ENCODE measurements at regions not wholly inside any gene's neighbourhood (a gene's known extent, or its start where the extent isn't known, plus 50 kb on each side); places are given as distances from the start of the nearest gene placed in this dataset.
"Not testable (repeated sequence)": the region's sequence is repeated elsewhere in the genome, so short reads cannot be mapped to it uniquely, and the experiment has no call there.

- DNase-seq = no peak
Observed at GRCh38 chr10:33725430-33725829, 391.0 kb upstream of the NRP1 start.

GRCh38 chr10:33723181-33723580 is 388.7 kb upstream of the NRP1 start:
- no peak for DNase-seq

GRCh38 chr10:33722067-33722466 is 387.6 kb upstream of the NRP1 start:
- no peak for DNase-seq

GRCh38 chr10:33721509-33721908 is 387.0 kb upstream of the NRP1 start:
- no peak for DNase-seq

GRCh38 chr10:33720161-33720560 is 385.7 kb upstream of the NRP1 start:
- no peak for DNase-seq

- DNase-seq = no peak
Observed at GRCh38 chr10:33719005-33719703, 384.7 kb upstream of the NRP1 start.

DNA sequence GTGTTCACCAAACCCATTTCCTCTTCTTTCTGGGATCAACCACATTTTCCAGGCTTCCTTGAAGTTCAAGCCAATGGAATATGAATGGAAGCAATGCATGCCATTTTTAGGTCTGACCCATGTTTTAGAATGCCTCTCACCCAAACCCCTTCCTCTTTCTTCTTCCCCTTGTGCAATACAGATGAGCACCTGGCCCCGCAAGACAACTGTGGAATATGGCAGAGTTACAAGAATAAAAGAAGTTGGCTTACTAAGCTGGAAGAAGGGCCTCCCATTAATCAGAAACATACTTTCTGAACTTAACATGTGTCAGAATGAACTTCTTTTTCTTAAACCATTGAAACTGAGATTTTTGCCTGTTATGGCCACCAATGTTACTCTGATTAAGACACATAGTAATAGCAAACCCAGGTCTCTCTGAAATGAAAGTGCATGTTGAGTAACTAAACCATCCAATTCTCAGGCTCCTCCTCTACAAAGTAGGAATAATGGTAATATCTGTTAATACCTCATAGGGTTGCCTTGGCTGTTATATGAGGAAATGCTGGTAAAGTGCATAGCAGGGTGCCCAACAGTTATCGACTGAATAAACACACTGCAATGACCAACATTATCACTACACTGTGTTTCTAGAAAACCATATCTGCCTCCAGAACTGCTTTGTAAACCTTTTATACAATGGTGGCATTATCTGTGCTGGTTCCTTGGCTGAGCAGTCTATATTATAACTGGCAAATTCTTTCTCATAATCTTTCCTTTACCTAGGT is 382.2 kb upstream of the NRP1 start:
- no peak for DNase-seq

- DNase-seq = no peak
Observed at GRCh38 chr10:33715303-33715975, 381.0 kb upstream of the NRP1 start.

DNA sequence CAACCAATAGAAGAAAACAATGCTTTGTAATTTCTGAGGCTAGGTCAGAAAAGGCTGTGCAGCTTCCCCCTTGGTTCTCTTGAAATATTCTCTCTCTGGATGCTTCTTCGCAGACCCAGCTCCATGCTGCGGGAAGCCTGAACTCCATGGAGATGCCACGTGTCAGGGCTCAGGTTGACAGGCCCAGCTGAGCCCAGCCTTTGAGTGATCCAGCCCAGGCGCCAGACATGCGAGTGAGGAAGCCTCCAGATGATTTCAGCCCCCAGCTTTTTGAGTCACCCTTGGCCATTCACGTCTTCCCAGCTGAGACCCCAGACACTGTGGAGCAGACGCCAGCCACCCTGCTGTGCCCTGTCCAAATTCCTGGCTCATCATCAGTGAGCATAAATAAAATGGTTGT is 378.4 kb upstream of the NRP1 start:
- DNase-seq = no peak

DNA sequence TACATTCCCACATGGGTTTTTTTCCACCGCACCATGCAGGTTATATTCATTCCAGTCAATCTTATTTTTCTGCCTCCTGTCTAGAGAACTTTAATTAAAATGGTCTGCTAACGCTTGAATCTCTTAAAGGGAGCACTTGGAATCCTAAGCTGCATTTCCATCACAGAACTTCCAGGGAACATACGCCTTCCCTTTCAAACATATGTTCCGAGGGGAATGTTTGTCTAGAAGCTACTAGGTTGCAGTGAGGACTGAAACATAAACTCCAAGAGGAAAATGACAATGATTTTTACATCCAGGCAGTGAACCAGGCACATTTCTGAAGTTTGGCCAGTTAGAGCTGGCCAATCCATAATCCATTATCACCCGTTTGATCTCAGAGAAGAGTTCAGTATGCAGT is 375.5 kb upstream of the NRP1 start:
- DNase-seq = no peak

DNA sequence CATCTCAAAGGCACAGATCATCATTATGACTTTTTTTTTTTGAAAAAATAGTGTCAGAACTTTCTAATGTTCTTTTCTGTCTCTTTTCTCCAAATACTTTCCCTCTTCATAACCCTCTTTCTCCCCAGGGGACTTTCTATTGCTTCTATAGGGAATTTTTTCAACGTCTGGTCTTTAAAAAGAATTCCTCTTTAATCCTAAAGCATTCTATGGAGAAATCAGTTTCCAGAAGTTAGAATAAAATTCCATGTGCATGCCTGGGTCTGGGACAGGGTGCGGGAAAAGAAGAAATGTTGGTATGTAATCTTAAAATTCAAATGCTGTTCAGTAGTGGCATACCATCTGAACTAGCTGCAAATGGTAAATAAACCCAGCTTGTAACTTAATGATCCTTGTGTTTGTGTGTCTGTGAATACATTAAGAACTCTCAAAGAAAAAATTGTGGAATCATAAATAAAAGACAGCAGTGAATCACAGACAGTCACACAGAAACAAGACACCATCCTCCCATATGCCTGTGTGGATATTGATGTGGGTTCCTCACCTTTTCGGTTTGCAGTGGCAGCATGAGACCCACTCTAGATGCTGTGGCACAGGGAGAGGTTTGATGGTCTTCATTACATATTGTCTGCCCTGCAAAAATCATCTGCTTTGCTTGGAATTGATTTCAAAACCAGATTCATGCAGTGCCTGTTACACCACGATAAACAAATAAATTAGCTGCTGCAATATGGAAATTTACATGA is 374.7 kb upstream of the NRP1 start:
- no peak for DNase-seq

DNA sequence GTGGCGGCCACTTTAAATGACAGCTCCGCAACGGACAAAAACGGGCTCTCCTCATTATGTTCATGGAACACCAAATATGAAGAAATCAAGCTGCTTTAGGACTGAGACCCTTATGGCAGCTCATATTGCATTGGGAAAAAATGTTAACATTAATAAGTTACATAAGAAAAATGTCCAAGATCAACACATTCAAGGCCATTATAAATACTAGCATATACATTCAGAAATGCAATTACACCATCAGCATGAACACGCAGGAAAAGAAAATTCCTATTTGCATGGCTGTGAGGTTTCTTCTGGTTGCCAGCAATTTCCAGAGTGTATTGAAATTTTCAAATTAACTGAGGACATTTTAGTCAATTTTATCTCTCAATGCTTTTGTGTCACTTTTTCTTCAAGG is 374.1 kb upstream of the NRP1 start:
- DNase-seq = no peak

DNA sequence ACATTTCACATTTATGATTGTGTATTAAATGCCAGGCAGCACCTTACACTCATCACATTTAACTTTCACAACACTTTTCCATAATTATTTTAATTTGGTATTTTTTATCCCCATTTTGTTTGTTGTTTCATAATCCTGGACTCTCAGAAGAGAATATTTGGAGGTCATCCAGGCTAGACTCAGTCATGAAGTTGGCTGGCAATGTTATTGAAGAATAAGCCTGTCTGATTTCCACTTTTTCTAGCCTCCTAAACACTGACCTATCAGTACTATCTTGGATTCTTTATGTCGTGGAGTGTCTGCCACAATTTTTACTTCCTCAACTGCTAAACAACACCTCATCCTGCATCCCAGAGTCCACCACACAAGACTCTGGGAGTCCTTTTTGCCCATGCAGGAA is 372.3 kb upstream of the NRP1 start:
- no peak for DNase-seq

- no peak for DNase-seq
Observed at GRCh38 chr10:33706191-33706590, 371.7 kb upstream of the NRP1 start.

- DNase-seq = no peak
Observed at GRCh38 chr10:33704214-33704830, 369.9 kb upstream of the NRP1 start.

DNA sequence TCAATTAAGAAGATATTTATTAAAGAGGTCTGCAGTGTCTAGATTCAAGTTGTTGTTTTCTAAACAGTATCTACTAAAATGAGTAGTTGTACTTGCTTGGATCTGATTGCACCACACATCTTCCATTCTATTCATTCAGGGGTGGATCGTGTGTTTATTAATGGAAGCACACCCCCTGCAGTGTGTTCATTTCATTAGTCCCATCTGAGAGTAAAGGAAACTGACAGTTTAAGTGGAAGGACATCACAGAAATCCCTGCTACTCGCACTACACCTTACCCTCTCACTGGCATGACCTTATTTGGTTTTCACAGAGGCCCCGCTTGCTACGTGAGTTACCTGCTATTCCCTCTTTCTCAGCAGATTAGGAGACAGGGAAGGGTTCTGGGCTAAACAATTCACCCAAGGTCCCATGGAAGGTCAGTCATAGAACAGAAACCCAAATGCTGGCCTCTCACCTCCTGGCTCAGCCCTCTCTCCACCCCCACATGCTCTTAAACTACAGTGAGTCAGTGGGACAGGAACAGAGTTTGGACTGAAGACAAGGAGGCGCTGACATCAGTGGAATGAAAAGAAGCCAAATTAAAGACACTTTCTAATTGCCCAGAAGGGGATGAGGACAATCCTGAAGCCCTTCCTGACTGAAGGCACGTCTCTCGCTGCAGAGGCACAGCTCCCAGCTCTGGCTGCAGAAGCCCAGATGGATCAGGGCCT is 369.2 kb upstream of the NRP1 start:
- DNase-seq = no peak

GRCh38 chr10:33698033-33698432 is 363.6 kb upstream of the NRP1 start:
- DNase-seq = no peak

- DNase-seq = no peak
Observed at GRCh38 chr10:33697016-33697415, 362.5 kb upstream of the NRP1 start.

DNA sequence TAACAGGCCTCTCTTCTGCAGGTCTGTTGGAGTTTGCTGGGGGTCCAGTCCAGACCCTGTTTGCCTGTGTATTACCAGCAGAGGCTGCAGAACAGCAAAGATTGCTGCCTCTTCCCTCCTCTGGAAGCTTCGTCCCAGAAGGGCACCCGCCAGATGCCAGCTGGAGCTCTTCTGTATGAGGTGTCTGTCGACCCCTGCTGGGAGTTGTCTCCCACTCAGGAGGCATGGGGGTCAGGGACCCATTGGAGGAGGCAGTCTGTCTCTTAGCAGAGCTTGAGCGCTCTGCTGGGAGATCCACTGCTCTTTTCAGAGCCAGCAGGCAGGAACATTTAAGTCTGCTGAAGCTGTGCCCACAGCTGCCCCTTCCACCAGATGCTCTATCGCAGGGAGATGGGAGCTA is 361.1 kb upstream of the NRP1 start:
- no peak for DNase-seq

GRCh38 chr10:33690536-33690935 is 356.1 kb upstream of the NRP1 start:
- DNase-seq = not testable (repeated sequence)

GRCh38 chr10:33688506-33688905 is 354.0 kb upstream of the NRP1 start:
- DNase-seq = no peak

DNA sequence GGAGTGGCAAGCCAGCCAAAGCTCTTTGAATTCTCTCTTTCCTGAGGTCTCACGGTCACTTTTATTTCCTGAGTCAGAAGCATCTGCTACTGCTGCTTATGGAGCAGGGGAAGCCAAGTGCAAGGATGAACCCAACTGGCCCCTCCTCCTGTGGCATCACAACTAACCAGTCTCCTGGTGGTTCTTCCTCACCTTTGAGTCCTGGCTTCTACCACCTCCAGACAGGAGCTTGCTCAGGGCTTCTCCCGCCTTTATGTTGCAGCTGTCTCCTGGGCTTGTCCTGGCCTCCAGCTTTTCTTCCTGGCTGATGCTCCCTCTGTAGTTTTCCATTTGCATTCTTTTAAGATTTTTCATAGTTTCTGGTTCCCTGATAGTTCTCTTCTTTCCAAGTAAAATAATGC is 349.7 kb upstream of the NRP1 start:
- DNase-seq = no peak

Data from stimulated activated CD4-positive, alpha-beta T cell treated with anti-CD3 and anti-CD28 coated beads, Interleukin-12 subunit alpha, Interleukin-12 subunit beta, amount 100 ng/mL, for 4 hours (primary cell).